Mesenchymal stem cell (in vitro differentiated cells and primary cell): ENCODE measurements at regions not wholly inside any gene's neighbourhood (a gene's known extent, or its start where the extent isn't known, plus 50 kb on each side); places are given as distances from the start of the nearest gene placed in this dataset.

ENCODE experiments used
- DNase-seq: peaks from one replicate; pipeline ENCODE4 v3.0.0-alpha.2; 2013
- H2AFZ ChIP-seq: one replicate; pipeline ENCODE4 v1.6.1; 2013; ENCODE audit warnings: low read depth, mild to moderate bottlenecking, control low read depth, inconsistent platforms, low read length, moderate library complexity
- H2AK5ac ChIP-seq: 2 replicates; pipeline ENCODE4 v1.6.1; 2013; ENCODE audit warnings: low read length, moderate library complexity, mild to moderate bottlenecking, inconsistent platforms; ENCODE audit not compliant: severe bottlenecking
- H2BK120ac ChIP-seq: one replicate; pipeline ENCODE4 v1.6.1; 2013; ENCODE audit warnings: low read depth, mild to moderate bottlenecking, inconsistent platforms, low read length, moderate library complexity
- H2BK12ac ChIP-seq, 2 experiments: one replicate each; pipeline ENCODE4 v1.6.1; 2013; ENCODE audit warnings: inconsistent platforms in 2 of 2, low read length in 2 of 2, mild to moderate bottlenecking in 2 of 2, moderate library complexity in 2 of 2, control low read depth in 1 of 2
- H2BK15ac ChIP-seq: one replicate; pipeline ENCODE4 v1.6.1; 2013; ENCODE audit warnings: mild to moderate bottlenecking, low read depth, inconsistent platforms; ENCODE audit not compliant: poor library complexity, severe bottlenecking
- H2BK5ac ChIP-seq: 2 replicates; pipeline ENCODE4 v1.6.1; 2013; ENCODE audit warnings: low read depth, mild to moderate bottlenecking, low read length, control low read depth, inconsistent platforms; ENCODE audit not compliant: poor library complexity, severe bottlenecking
- H3K14ac ChIP-seq, 2 experiments: one replicate each; pipeline ENCODE4 v1.6.1; 2013; ENCODE audit warnings: inconsistent platforms in 2 of 2, low read length in 2 of 2, control low read depth in 1 of 2, mild to moderate bottlenecking in 1 of 2, moderate library complexity in 1 of 2
- H3K18ac ChIP-seq, 2 experiments: one replicate each; pipeline ENCODE4 v1.6.1; 2013; ENCODE audit warnings: inconsistent platforms in 2 of 2, low read length in 2 of 2, control low read depth in 1 of 2, low read depth in 1 of 2, mild to moderate bottlenecking in 1 of 2
- H3K23ac ChIP-seq, 2 experiments: one replicate each; pipeline ENCODE4 v1.6.1; 2013; ENCODE audit warnings: inconsistent platforms in 2 of 2, low read length in 2 of 2, mild to moderate bottlenecking in 2 of 2, moderate library complexity in 2 of 2, control low read depth in 1 of 2
- H3K27ac ChIP-seq: 2 replicates; pipeline ENCODE4 v1.5.1; 2013; ENCODE audit warnings: mild to moderate bottlenecking, moderate library complexity, low read length, control low read depth, inconsistent platforms; ENCODE audit not compliant: poor library complexity, severe bottlenecking
- H3K27me3 ChIP-seq, 2 experiments: 2 replicates each; pipeline versions ENCODE4 v1.6.1 to v1.7.0; 2013; ENCODE audit warnings: low read length in 2 of 2, mild to moderate bottlenecking in 2 of 2, moderate library complexity in 2 of 2, control low read depth in 1 of 2, inconsistent platforms in 1 of 2; ENCODE audit not compliant: control insufficient read depth in 1 of 2, insufficient read depth in 1 of 2
- H3K36me3 ChIP-seq, 2 experiments: 2 replicates each; pipeline versions ENCODE4 v1.6.1 to v1.7.0; 2013; ENCODE audit warnings: low read length in 2 of 2, control low read depth in 1 of 2, inconsistent platforms in 1 of 2, low read depth in 1 of 2, mild to moderate bottlenecking in 1 of 2; ENCODE audit not compliant: insufficient read depth in 2 of 2, control insufficient read depth in 1 of 2
- H3K4ac ChIP-seq, 2 experiments: one replicate each; pipeline ENCODE4 v1.6.1; 2013; ENCODE audit warnings: inconsistent platforms in 2 of 2, low read length in 2 of 2, mild to moderate bottlenecking in 2 of 2, moderate library complexity in 2 of 2, control low read depth in 1 of 2, low read depth in 1 of 2
- H3K4me1 ChIP-seq: 2 replicates; pipeline ENCODE4 v1.6.1; 2013; ENCODE audit warnings: low read depth, low read length, control low read depth; ENCODE audit not compliant: control insufficient read depth, insufficient read depth
- H3K4me2 ChIP-seq: 2 replicates; pipeline ENCODE4 v1.6.1; 2013; ENCODE audit warnings: low read length, mild to moderate bottlenecking, inconsistent platforms; ENCODE audit not compliant: poor library complexity, severe bottlenecking
- H3K4me3 ChIP-seq, 2 experiments: 2 replicates each; pipeline versions ENCODE4 v1.5.1 to v1.7.0; 2013; ENCODE audit warnings: low read length in 2 of 2, mild to moderate bottlenecking in 2 of 2, control low read depth in 1 of 2, low read depth in 1 of 2; ENCODE audit not compliant: insufficient read depth in 1 of 2
- H3K79me1 ChIP-seq: replicated peaks from 2 replicates; pipeline ENCODE4 v1.6.1; 2013; ENCODE audit warnings: mild to moderate bottlenecking, control low read depth, low read length, inconsistent platforms; ENCODE audit not compliant: poor library complexity, severe bottlenecking
- H3K9ac ChIP-seq: 2 replicates; pipeline ENCODE4 v1.7.0; 2013; ENCODE audit warnings: mild to moderate bottlenecking, low read length, moderate library complexity
- H3K9me3 ChIP-seq: 2 replicates; pipeline ENCODE4 v1.7.0; 2013; ENCODE audit warnings: mild to moderate bottlenecking, low read length; ENCODE audit not compliant: control insufficient read depth
- H4K8ac ChIP-seq: one replicate; pipeline ENCODE4 v1.6.1; 2013; ENCODE audit warnings: inconsistent platforms, mild to moderate bottlenecking, low read length, moderate library complexity
- H4K91ac ChIP-seq: one replicate; pipeline ENCODE4 v1.6.1; 2013; ENCODE audit warnings: mild to moderate bottlenecking, low read length, inconsistent platforms
- WGBS: methylation state at CpG from one replicate; pipeline ENCODE4 v1.1.7; 2013; ENCODE audit warnings: mixed read lengths; 5-methylcytosine and 5-hydroxymethylcytosine counted together

DNA sequence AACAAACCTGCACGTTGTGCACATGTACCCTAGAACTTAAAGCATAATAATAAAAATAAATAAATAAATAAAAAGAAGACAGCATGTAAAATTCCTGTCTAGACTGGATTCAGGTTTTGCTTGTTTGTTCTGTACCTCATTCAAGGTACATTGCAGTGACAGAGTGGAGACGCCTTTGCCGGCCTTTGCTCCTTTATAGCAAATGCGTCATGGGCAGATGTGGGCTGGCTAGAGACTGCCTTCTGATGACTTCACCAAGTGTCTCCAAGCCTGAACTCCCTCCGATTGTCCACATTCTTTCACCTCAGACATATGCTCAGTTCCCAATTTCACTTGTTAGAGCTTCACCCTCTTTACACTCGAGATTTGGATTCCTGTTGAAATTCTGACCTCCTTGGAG is 147.8 kb upstream of the ARHGAP20 start:
- no peak overlapping the region for H2BK120ac ChIP-seq
- H2BK5ac ChIP-seq, result no peak overlapping the region
- H3K4me1 ChIP-seq, result no peaks in the 10 kb centered on the region
- H4K91ac ChIP-seq, result no peak overlapping the region
- no peak overlapping the region for H3K14ac ChIP-seq
- H2AFZ ChIP-seq, result no peak overlapping the region
- no peak overlapping the region for H3K9ac ChIP-seq
- no peak overlapping the region for H3K27ac ChIP-seq
- H3K23ac ChIP-seq, result no peak overlapping the region
- H3K4me2 ChIP-seq, result no peak overlapping the region
- H3K4me3 ChIP-seq, result no peak overlapping the region
- WGBS, result 92% methylated on average over 4 of the region's 6 CpGs
- no peak overlapping the region for H3K4ac ChIP-seq
- DNase-seq, result no peak
- no peaks in the 10 kb centered on the region for H3K9me3 ChIP-seq
- H3K79me1 ChIP-seq, result no peaks in the 10 kb centered on the region
- H3K27me3 ChIP-seq, result no peaks in the 10 kb centered on the region
- H2BK15ac ChIP-seq, result no peak overlapping the region
- no peaks in the 10 kb centered on the region for H3K36me3 ChIP-seq
- H2AK5ac ChIP-seq, result no peak overlapping the region
- no peak overlapping the region for H3K18ac ChIP-seq
- no peak overlapping the region for H2BK12ac ChIP-seq
- no peak overlapping the region for H4K8ac ChIP-seq

DNA sequence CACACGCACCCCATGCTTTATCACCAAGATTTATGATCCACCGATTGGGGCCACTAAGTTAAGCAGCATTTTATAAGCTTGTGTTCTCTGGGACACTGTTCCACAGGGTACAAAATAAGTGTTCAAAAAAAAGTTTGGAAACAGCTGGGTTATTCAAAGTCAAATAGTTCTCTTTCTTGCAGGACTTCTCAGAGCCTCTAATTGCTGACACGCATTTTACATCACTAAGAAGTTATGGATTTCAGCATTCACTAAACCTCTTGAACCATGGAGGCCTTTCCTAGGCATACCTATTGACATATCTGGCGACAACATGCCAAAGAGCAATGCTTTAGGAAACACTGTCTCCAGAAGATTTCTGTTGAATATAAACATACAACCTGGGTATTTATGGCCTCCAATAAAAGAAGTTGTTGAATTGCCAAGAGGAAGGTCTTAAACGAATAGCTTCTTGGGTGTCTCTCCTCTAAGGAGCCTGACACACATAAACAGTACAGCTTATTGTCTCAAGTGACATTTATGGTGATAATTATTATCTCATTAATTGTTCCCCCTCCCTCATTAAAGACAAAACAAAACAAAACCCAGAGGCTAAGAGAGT is 147.1 kb upstream of the ARHGAP20 start:
- H3K79me1 ChIP-seq, result no peaks in the 10 kb centered on the region
- H2BK5ac ChIP-seq, result no peak overlapping the region
- H3K27ac ChIP-seq, result no peak overlapping the region
- H3K4me2 ChIP-seq, result no peak overlapping the region
- no peak overlapping the region for H4K91ac ChIP-seq
- H3K9me3 ChIP-seq, result no peaks in the 10 kb centered on the region
- H3K4me1 ChIP-seq, result no peaks in the 10 kb centered on the region
- no peak overlapping the region for H3K23ac ChIP-seq
- H3K9ac ChIP-seq, result peak overlapping the region; percentile 74
- H3K18ac ChIP-seq, result no peak overlapping the region
- no peak overlapping the region for H4K8ac ChIP-seq
- H2AFZ ChIP-seq, result no peak overlapping the region
- no peaks in the 10 kb centered on the region for H3K36me3 ChIP-seq
- no peak overlapping the region for H3K4ac ChIP-seq
- no peak overlapping the region for H3K14ac ChIP-seq
- no peak overlapping the region for H3K4me3 ChIP-seq
- 74% methylated on average over 3 of the region's 5 CpGs for WGBS
- H2BK15ac ChIP-seq, result no peak overlapping the region
- no peak overlapping the region for H2BK12ac ChIP-seq
- DNase-seq, result no peak
- no peaks in the 10 kb centered on the region for H3K27me3 ChIP-seq
- H2AK5ac ChIP-seq, result no peak overlapping the region
- H2BK120ac ChIP-seq, result no peak overlapping the region

GRCh38 chr11:110858547-110858921 is 146.3 kb upstream of the ARHGAP20 start:
- Histone ChIP-seq H4K91ac (no peak overlapping the region), H2BK12ac (no peak overlapping the region), H2BK120ac (no peak overlapping the region), H3K9me3 (no peaks in the 10 kb centered on the region), H3K14ac (peak overlapping the region in 1 of 2 experiments; percentile 48), H3K4me2 (no peak overlapping the region), H3K9ac (peak overlapping the region; percentile 74), H3K4me1 (no peaks in the 10 kb centered on the region), H4K8ac (no peak overlapping the region), H3K18ac (no peak overlapping the region), H3K36me3 (no peaks in the 10 kb centered on the region), H3K4ac (no peak overlapping the region), H3K27ac (no peak overlapping the region), H3K79me1 (no peaks in the 10 kb centered on the region), H3K27me3 (no peaks in the 10 kb centered on the region), H2BK15ac (no peak overlapping the region), H2BK5ac (no peak overlapping the region), H2AFZ (no peak overlapping the region), H3K4me3 (peak overlapping the region in 1 of 2 experiments; percentile 32), H3K23ac (no peak overlapping the region), H2AK5ac (no peak overlapping the region)
- 71% methylated on average over 3 of the region's 5 CpGs for WGBS
- no peak for DNase-seq

DNA sequence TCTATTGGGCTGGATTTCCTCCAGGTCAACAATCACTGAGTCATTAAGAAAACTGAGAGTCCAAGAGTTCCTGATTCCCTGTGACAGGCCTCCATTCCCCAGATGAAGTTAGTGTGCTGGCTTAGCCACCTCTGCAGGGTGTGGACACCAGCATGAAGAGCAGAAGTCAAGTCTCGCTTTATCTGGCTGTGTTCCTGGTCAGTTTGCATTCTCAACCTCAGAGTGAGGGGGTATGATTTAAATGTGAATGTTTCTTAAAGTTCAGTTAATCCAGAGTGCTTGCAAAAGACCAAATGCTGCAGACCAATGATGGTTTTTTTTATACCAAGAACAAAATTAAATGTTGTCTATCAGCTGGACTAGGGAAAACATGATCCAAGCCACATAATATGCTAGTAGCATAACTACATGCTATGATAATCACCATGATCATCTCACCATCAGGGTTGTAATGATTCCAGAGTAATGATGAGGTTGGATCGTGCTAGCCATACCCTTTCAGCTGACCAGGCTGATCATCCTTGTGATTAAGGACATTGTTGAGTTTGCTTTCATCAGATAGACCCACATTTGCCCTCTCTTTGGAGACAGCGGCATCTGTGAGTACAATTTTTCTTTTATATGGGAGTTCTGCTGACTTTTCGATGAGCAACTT is 145.8 kb upstream of the ARHGAP20 start:
- WGBS, result 80% methylated on average over 4 of the region's 4 CpGs
- H2AFZ ChIP-seq, result no peak overlapping the region
- no peaks in the 10 kb centered on the region for H3K27me3 ChIP-seq
- no peak overlapping the region for H3K18ac ChIP-seq
- no peak overlapping the region for H2AK5ac ChIP-seq
- H2BK15ac ChIP-seq, result no peak overlapping the region
- no peak overlapping the region for H4K8ac ChIP-seq
- H2BK5ac ChIP-seq, result no peak overlapping the region
- H3K9ac ChIP-seq, result peak overlapping the region; percentile 74
- H3K36me3 ChIP-seq, result no peaks in the 10 kb centered on the region
- no peaks in the 10 kb centered on the region for H3K4me1 ChIP-seq
- H3K4me2 ChIP-seq, result no peak overlapping the region
- H3K14ac ChIP-seq, result peak overlapping the region in 1 of 2 experiments; percentile 36
- no peak for DNase-seq
- no peak overlapping the region for H3K4ac ChIP-seq
- no peak overlapping the region for H2BK120ac ChIP-seq
- H3K4me3 ChIP-seq, result peak overlapping the region in 1 of 2 experiments; percentile 32
- H3K9me3 ChIP-seq, result no peaks in the 10 kb centered on the region
- H3K79me1 ChIP-seq, result no peaks in the 10 kb centered on the region
- no peak overlapping the region for H2BK12ac ChIP-seq
- H4K91ac ChIP-seq, result no peak overlapping the region
- no peak overlapping the region for H3K23ac ChIP-seq
- H3K27ac ChIP-seq, result no peak overlapping the region
